Stimulated activated CD8-positive, alpha-beta memory T cell treated with anti-CD3 and anti-CD28 coated beads, Interleukin-15, amount 100 ng/mL, for 4 hours (primary cell): ENCODE measurements at regions not wholly inside any gene's neighbourhood (a gene's known extent, or its start where the extent isn't known, plus 50 kb on each side); places are given as distances from the start of the nearest gene placed in this dataset.

Experiments
- DNase-seq, 2 donors: peaks; one replicate each; pipeline ENCODE4 v3.0.0-alpha.2; 2020; ENCODE audit warnings: low read depth in 2 of 2

DNA sequence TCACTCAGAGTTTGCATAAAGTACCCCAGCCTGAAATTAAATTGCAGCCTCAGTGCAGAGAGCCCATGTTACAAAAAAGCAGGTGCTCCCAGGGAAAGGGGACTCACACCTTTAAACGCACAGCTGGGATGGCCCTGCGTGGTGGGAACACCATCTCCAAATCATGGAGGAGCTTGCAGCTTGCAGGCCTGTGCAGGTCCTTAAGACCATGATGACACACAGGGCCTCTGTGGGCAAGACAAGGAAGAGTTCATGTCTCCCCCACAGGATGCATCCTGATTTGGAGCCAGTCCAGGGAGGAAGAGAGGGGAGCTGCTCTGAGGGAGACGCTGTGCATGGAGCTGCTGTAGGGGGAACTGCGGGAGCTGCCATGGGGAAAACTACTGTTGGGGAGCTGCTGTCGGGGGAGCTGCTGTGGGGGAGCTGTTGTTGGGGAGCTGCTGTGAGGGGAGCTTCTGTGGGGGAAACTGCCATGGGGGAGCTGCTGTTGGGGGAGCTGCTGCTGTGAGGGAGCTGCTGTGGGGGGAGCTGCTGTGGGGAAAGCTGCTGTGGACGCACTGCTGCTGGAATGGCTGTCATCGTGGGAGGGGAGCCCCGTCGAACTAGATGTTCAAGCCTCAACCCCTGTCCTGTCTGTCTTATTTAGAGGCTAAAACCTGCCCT is 113.9 kb downstream of the MATN1 start:
- DNase-seq, result no peak

DNA sequence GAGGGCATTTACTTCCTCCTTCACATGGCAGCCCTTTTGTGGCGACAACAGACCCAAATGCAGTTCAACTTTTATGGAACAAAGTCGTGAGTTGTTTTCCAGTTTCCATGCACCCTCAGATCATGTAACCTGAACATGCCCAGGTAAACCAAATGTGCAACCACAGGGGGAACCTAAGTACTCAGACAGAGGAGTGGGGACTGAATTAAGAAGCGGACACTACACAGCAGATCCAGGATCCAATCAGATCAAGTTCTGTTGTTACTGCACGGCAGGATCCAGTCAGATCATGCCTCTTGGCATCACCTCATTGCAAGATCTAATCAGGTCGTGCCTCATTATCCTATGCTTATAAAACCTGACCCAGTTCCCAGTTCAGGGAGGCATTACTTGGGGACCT is 115.7 kb downstream of the MATN1 start:
- DNase-seq, result no peak

DNA sequence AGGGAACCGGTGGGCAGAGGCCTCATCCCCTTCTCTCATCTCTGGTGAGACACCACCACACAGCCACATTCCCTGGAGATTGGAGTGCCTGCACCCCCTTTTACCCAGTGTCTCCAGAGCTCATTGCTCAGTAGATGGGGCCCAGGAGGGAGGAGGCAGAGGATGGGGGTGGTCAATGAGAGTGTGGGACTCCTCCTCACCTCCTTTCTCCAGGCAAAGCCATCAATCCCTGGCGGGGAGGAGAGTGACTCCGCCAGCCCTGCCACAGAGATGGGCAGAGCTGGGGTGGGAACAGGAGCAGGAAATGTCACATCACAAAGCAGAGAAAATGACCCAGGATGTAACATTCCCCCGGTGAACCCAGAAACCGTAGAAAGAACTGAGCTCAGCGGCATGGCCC is 117.2 kb downstream of the MATN1 start:
- DNase-seq, result no peak

DNA sequence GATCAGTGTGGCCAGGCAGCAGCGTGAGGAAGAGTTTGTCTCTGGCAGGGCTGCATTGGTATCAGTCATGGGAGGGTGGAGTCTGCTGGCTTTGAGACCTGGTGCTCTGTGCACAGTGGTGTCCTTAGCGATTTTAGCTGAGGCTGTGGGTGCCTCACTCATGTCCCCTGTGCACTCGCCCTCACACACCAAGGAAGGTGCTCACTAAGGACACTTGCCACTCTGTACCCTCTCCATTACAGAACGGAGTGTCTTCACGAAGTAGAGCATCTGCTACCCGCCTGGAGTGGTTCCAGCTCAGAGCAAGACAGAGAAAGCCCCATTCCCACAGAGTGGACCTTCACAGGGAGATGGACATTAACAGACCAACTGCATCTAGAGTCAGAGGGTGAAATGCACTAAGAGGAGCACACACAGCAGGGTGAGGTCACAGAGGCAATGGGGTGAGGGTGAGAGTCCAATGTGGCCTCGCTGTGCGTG is 117.9 kb downstream of the MATN1 start:
- DNase-seq, result no peak

DNA sequence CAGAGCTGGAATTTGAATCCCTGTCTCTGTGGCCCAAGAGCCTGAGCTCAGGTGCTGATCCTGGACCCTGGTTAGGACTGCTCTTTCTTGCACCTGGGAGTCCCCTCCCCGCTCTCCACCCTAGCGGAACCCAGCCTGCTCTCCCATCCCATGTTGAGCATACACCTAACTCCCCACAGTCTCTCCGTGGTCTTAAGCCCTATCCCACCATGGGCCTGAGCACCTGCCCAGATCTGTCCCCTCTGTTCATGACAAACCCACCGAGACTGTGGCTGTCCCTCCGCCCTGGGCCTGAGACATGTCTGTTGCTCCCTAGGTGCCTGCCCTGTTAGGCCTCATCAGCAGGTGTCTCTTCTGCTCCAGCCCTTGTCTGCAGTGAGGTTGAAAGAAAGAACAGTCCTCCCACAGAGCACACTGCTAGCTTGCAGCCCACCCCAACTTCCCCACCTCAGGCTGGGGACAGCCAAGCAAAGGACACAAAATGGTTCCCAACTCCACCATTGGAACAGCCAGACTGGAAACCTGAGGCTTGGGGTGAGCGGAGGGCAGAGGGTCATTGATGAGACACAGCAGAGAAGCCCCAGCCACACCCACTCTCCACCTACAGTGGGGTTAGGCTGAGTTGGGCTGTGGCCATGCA is 118.5 kb downstream of the MATN1 start:
- DNase-seq, result no peak

DNA sequence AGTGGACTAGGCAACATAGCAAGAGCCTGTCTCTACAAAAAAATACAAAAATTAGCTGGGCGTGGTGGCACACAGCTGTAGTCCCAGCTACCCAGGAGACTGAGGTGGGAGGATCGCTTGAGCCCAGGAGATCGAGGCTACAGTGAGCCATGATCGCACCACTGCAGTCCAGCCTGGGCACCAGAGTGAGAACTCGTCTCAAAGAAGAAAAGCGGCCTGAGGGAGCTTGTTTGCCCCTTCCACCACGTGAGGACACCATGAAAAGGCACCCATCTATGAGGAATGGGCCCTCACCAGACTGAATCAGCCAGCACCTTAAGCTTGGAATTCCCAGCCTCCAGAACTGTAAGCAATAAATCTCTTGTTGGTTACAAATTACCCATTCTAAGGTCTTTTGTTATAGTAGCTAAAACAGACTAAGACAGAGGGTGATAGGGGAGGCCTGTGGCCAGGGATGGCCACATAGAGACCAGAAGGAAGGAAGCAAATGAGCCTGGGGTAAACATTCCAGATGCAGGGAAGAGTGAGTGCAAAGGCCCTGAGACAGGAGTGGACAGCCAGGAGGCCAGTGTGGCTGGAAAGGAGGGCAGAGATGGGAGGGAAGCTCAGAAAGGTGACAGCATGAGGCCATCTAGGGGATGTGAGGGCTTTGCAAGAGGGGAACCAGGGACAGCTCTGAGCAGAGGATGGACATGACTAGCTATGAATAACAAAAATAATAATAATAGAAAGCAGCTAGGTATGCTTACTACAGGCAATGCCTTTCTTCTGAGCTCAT is 120.1 kb downstream of the MATN1 start:
- no peak for DNase-seq

DNA sequence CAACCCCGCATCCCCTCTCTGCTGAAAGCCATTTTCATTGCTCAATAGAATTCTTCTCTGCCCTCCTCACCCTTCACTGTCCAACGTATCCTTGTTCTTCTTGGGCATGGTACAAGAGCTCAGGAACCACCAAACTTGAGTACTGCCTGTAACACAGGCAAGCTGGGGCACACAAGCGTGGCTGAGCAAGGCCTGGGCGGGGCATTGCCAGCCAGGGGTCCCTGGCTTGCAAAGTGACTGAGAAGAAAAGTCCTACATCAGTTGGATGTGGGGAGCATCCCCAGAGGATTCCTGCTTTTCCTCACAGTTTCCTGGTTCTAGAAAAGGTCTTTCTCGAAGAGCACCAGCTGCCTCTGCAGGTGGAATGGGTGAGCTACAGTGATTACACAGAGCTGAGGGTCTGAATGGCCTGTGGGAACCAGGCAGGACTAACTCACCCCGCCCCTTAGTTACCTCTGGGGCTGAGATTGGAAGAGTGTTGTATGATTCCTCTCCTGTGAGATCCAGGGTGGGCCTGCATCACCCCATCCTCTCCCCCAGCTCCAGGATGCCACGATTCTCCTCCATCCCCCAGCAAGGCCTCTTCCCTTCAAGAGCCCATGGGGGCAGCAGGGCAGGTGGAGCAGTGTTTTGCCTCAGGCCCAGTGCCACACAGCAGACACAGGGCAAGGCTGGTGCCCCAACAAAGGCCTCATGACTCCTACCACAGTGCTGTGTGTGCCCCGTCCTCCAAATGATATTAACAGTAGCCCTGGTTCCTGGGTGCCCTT is 121.9 kb downstream of the MATN1 start:
- DNase-seq, result no peak

DNA sequence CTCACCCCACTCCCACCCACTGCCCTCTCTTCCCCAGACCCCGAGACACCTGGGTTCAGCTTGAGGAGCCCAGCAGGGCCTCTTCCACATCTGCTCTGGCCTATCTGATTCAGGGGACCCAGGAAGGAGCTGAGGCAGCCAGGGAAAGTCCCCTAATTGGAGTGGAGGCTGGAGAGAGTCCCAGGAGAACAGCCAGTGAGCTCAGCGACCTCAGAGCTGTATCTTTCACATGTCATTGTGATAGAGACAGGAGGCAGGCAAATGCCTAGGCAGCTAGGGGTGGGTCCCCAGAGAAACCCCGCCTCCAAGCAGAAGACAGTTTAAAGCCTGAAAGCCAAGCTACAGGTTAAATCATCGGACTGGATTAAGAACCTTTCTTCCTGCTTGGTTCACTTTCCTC is 122.7 kb downstream of the MATN1 start:
- DNase-seq, result no peak

DNA sequence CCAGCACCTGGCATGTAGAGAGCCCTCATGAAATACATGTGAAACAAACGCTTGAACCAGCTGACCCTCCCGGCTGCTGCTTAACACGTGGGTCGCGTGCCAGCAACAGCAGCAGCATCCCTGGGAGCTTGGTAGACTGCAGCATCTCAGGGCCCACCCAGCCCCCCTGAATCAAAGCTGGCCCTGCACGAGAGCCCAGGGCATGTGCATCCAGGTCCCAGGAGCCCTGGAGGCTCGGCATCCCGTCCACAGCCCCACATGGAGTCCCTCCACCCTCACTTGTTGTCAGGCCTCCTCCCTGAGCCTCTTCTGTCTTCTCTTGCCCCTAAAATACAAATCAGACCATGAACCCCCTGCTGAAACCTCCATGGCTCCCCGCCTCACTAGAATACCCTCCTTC is 123.1 kb downstream of the MATN1 start:
- no peak for DNase-seq

DNA sequence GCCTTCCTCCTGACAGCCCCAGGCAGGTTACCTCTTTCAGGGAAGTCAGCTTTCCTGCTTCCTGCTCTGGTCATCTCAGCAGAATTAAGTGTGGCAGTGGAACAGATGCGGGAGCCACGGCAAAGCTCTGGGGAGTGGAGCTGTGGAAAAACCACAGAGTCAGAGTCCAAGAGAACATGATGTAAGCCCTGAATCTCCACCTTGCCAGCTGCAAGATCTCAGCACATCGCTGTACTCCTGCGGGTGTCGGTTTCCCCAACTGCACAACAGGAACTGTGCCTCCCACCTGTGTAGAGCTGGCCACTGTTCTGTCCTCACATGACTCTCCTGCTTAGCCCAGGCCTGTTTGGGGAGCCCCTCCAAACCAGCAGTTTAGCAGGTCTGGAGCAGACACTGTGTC is 123.7 kb downstream of the MATN1 start:
- no peak for DNase-seq

DNA sequence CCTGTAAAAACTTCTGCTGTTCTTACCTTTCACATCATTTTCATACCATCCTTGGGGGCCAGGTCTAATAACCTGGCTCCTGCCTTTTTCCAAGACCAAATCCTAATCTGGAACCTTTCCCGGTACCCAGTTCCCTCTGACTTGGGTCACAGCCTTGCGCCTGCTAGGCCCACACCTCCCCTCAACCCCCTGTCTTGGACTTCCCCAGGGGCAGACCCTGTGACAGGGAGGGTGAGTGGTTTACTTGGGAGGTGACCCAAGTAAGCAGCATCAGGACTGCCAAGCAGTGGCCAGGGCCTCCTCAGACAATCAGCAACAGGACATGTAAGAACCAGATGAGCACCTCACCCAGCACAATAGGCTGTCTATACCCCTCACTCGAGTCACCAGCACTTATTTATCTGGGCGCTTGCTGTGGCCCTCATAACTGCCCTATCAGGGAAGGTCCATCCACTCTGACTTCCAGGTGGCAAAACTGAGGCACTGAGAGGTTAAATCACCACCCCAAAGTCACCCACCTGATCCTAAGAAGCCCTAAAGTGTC is 124.7 kb downstream of the MATN1 start:
- DNase-seq, result no peak

DNA sequence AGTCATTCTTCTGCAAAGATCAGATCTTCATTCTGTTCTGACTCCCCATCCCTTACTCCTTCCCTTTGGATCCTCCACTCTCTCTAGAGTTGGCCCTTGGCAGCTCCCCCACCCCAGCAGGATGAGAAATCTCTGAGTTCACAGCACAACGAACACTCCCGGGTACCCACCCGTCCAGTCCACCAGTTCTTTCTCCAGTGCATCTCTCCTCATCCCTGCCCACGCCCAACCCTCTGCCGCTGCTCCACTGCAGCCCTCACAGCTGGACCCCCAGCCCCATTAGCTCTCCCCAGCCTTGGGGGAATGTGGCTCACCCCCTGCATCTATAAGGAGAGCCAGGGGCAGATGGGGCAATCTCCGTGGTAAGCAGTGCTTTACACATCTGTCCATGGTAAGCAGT is 125.7 kb downstream of the MATN1 start:
- DNase-seq, result no peak

DNA sequence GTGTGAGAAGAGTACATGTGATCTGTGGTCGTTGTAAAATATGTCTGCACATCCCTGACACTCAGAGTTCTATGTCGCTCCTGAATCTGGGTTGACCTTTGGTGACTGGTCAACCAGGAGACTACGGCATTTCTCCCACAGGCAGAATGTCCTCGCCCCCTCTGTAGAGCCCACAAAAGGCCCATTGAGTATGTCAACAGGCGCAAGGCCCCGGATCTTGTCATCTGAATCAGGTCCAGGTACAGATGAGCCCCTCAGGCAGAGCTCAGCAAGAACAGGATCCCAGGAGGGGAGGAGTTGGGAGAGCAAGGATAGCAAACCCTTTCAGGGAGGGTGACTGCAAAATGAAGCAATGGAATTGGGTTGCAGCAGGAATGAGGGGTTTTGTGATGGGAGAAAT is 126.5 kb downstream of the MATN1 start:
- DNase-seq, result no peak

DNA sequence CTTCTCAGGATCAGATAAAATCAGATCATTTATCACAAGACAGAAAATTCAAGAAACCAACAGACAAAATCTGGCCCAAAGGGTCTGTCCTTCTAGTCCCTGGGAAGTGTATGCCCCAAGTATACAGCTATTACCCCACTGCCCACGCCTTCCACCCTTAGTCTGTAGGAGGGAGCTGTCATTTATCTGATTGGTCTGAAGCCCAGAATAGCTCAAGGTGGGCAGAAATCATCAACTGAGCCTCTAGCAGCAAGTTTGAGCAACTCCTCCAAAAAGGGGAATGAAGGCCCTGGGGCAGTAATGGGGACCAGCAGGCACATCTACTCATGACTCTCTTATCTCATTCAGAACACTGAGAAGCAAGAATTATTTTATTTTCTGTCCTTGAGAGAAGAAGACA is 126.9 kb downstream of the MATN1 start:
- DNase-seq, result no peak

DNA sequence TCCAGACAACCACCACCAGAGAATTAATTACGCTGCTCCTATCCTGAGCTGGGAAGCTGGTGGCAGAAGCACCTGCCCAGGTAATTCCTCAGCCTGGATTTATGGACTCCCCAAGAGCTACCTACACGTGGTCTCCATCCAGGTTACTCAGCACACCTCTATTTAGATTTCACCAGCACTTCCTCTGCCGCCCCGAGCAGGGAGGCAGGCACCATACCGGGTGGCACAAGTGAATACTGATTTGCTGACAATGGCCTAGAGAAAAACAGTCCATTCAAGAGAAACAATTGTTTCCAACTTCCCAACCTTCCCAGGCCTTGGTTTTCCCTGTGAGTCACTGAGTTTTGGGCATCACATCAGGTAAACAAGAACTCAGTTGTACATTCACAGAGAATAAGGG is 134.3 kb downstream of the MATN1 start:
- no peak for DNase-seq

DNA sequence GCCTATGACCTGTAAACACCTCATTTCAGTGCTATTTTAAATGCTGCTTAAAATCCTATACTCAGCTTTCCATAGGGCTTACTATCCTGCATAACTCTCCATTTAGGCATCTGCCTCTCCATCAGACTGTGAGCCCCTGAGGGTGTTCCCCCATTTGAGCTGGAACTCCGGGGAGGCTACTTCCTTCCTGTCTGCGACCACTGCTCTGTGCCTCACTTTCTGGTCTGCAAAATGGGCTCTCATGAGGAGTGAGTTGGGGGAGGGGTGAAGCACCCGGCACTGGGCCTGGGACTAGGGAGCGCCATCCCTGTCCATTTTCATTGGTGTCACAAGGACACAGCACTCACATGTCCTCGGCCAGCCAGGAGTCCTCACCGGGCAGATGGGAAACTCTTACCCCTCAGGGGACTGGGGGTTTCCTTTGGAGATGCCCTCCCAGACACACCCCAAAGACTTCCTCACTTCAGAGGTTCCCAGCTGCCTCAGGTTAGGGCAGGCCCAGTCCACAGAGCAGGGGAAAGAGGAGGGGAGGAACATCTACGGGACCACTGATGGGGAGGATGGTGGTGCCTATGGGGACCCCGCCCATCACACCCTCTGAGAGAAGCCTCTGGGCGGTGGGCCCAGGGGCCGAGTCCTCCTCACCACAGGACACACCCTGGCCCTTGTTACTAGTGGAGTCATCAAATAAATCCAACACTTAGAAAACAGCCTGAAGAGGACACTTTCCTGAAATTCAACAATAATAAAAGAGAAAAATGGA is 134.9 kb downstream of the MATN1 start:
- no peak for DNase-seq

DNA sequence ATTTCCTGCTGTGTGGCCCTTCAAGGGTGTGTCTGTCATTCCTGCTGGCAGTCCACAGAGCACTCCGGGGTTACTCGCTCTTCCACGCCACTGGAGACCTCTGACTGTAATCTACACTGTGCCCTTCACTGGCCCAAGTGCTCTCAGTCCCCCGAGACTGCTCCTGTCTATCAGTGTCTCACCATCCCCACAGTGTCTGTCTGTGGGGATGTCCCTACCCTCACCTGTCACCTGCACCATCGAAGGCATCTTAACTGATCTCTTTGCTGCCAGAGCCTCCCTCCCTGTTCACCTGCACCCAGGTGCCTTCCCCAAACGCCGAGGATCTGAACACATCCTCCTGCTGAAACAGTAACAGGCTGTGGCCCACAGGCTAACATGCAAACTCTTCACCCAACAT is 136.7 kb downstream of the MATN1 start:
- DNase-seq, result no peak

DNA sequence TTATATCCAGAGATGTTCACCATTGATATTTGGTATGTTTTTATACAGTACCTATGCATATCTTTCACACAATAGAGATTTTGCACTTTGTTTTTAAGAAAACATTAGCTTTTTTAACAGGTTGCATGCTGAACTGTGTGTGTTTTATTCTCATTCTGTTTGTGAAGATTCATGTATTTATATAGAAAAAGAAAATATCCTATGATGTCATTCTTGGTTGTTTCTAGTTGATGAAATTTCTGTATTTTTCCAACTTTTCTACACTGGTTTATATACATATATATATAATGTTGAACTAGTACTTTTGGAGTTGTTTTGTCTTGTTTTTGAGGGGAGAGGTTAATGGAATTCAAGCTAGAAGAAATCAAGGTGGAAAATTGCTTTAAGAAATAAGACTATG is 143.8 kb downstream of the MATN1 start:
- no peak for DNase-seq

DNA sequence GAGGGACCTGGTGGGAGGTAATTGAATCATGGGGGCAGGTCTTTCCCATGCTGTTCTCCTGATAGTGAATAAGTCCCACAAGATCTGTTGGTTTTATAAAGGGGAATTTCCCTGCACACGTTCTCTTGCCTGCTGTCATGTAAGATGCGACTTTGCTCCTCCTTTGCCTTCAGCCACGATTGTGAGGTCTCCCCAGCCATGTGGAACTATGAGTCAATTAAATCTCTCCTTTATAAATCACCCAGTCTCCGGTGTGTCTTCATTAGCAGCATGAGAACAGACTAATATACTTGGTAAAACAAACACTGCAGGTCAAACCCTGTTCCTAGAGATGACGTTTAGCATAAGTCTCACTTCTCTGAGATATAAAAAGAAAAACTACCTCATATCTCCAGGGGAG is 148.3 kb downstream of the MATN1 start:
- DNase-seq, result no peak

DNA sequence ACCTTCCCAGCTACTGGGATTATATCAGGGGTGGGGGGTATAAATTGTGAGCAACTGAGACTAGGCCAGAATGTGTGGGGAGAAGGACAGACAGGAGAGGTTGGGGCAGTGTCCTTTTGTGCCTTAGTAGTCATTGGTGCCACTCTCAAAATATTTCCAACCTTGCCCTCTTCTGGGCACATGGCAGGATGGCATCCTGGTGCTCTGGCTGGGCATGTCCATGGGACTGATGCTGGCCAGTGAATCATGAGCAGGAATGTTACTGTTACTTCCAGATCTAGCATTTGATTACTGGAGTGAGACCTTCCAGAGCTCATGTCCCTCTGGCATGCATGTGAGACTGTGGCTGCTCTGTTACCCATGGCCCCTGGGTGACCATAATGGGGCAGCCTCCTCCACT is 151.2 kb downstream of the MATN1 start:
- no peak for DNase-seq

DNA sequence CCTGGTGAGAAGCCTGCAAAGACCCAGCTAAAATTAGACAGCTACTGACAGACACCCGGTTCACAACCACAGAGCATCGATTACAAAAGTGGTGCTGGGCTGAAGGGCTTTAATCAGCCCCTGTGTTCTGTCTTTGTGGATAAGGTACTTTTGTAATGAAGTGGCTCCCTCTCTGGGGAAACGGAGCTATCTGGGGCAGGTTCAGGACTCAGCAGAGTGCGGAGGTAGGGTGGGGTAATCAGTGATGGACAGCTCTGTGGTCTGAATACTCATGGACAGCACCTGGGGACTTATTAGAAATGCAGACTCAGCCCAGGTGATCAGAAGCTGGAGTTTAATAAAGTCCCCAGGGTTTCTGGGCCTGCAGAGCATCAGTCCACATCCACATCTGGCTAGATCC is 152.0 kb downstream of the MATN1 start:
- DNase-seq, result no peak
